ENCODE measurements at regions not wholly inside any gene's neighbourhood (a gene's known extent, or its start where the extent isn't known, plus 50 kb on each side); places are given as distances from the start of the nearest gene placed in this dataset.
"Not testable (repeated sequence)": the region's sequence is repeated elsewhere in the genome, so short reads cannot be mapped to it uniquely, and the experiment has no call there.

DNA sequence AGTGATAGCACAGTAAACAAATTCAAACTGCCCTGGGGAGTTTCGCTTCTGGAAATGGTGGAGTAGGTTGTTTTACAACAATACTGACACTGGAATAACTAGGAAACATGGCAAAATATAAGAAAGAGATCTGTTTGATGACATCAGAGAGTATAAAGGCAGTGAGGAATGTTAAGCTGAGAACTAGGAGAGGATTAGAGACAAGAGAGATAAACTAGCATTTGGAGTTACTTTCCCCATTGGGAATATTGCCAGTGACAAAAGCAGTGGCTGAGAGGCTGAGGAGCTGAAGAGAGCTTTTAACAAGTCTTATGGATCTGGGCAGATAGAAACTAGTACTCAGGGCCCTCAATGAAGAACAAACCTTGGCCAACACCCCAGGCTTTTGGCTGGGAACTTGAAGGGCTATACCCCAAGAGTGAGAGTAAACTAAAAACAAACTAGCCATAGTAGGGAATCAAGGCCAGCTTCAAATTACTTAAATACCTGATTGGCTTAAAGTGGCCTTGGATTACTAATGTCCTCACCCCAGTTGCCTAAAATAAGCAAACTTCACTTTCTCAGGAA, 280.4 kb downstream of the KLF13 start:
- DNase-seq: no peak

GRCh38 chr15:31607656-31608055, 281.0 kb downstream of the KLF13 start:
- no peak for DNase-seq

DNA sequence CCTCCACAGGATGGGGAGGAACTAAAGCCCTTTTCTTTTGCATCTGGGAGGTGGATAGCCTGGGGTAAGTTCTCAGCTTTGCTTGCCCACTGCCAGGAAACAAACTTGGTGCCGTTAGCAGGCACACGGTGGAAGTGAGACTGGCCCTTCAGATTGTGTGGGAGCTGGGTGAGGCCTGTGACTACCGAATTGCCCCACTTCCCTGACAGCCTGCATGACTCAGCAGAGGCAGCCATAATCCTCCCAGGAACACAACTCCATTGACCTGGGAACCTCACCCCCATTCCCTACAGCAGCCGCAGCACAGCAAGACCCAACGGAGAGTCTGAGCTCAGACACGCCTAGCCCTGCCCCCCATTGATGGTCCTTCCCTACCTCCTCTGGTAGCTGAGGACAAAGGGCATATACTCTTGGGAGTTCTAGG, 282.6 kb downstream of the KLF13 start:
- DNase-seq: no peak

- DNase-seq: no peak
Observed at GRCh38 chr15:31609906-31610305, 283.3 kb downstream of the KLF13 start.

- no peak for DNase-seq
Observed at GRCh38 chr15:31615643-31616415, 289.2 kb downstream of the KLF13 start.

GRCh38 chr15:31623297-31623696, 296.7 kb downstream of the KLF13 start:
- not testable (repeated sequence) for DNase-seq

DNA sequence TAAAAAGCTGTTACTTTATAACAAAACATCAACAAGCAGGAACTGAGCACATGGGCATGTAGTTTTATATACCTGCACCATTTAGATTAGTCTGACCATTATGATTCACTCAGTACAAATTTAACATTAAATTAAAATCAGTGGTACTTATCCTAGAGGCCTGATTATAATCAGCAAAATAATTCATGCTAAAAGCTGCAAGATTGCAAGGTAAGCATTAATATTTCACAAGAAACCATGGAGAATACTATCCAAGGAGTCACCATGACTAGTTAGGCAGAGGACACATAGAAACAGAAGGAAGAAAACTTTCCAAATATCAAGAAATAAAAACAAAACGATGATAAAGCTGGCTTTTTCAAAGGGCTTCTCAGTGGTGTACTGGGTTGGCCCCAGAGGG, 297.5 kb downstream of the KLF13 start:
- DNase-seq: not testable (repeated sequence)

GRCh38 chr15:31635715-31636114, 309.1 kb downstream of the KLF13 start:
- DNase-seq: peak; percentile 80

DNA sequence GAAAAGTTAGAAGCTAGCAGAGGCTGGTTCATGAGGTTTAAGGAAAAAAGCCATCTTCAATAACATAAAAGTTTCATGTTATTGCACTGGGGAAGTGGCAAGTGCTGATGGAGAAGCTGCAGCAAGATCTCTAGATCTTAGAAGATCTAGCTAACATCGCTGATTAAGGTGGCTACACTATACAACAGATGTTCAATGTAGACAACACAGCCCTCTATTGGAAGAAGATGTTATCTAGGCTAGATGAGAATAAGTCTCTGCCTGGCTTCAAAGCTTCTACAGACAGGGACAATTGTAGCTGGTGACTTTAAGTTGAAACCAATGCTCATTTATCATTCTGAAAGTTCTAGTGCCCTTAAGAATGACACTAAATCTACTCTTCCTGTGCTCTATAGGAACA, 310.3 kb downstream of the KLF13 start:
- DNase-seq: not testable (repeated sequence)

- not testable (repeated sequence) for DNase-seq
Observed at GRCh38 chr15:31643955-31644354, 317.3 kb downstream of the KLF13 start.

GRCh38 chr15:31644761-31645160, 318.1 kb downstream of the KLF13 start:
- DNase-seq: not testable (repeated sequence)

DNA sequence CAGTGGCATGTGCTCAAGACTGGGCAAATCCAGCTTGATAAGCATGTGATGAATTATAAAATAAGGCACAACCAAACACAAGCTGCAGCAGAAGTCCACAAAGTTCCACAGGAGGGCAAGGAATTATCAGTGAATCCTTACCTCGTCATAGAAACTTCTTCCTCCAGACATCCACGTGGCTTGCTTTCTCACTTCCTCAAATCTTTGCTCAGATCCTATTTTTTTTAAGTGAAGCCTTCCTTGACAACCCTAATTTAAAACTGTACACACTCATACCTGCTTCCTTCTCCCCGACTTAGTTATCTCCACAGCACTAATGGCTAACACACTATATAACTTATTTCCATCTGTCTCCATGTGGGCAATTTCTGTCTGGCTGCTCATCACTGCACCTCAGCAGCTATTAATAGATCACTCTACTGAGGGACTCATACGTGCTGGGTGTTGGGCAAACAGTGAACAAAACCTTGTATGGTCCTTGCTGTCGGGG, 320.7 kb downstream of the KLF13 start:
- DNase-seq: not testable (repeated sequence)

- DNase-seq: not testable (repeated sequence)
Observed at GRCh38 chr15:31649634-31650033, 323.0 kb downstream of the KLF13 start.

DNA sequence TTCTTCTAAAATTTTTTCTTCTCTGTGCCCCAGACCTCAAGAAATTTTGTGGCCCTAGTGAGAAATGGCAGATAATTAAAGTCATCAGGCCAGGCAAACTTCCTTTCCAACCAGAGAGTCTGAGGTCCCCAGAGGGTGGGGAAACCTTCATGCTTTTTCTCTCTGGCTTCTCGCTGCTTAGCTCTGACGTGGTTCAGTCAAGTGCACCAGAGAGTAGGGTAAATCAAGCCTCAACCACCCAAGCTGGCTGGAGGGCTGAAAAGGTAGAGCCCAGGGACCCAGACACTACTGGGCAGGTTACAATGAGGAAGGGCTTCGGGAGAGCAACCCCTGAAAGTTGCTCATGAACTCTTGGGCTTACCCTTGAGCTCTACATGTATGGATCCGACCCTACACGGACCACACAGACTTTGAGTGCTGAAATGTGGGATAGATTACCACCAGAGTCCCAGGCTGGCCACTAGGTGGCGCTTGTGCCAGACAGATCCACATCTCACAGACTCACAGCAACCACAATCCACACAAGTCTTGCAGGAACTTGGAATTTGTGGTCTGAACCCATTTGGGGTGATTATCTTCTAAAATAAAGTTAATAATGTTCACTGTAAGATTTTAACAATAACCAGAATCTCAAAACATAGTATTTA, 323.5 kb downstream of the KLF13 start:
- not testable (repeated sequence) for DNase-seq

- not testable (repeated sequence) for DNase-seq
Observed at GRCh38 chr15:31656915-31657314, 330.3 kb downstream of the KLF13 start.

DNA sequence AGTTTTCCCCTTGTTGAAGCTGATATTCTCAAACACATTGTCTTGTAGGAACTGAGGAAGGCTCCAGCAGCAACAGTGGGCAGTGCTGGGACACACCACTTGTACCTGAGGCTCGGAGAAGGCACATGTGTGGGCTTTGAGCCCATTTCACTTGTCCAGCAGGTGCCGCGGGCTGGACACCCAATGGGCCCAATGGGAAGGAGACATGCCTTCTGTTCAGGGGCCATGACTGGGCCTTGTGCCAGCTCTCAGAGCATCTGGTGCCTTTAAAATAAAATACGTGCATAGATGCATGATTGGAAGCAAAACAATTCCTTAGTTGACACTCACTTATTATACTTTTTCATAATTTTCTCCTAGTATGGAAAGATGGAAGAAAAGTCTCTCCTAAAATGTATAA, 334.2 kb downstream of the KLF13 start:
- no peak for DNase-seq

- DNase-seq: not testable (repeated sequence)
Observed at GRCh38 chr15:31665732-31666131, 339.1 kb downstream of the KLF13 start.

DNA sequence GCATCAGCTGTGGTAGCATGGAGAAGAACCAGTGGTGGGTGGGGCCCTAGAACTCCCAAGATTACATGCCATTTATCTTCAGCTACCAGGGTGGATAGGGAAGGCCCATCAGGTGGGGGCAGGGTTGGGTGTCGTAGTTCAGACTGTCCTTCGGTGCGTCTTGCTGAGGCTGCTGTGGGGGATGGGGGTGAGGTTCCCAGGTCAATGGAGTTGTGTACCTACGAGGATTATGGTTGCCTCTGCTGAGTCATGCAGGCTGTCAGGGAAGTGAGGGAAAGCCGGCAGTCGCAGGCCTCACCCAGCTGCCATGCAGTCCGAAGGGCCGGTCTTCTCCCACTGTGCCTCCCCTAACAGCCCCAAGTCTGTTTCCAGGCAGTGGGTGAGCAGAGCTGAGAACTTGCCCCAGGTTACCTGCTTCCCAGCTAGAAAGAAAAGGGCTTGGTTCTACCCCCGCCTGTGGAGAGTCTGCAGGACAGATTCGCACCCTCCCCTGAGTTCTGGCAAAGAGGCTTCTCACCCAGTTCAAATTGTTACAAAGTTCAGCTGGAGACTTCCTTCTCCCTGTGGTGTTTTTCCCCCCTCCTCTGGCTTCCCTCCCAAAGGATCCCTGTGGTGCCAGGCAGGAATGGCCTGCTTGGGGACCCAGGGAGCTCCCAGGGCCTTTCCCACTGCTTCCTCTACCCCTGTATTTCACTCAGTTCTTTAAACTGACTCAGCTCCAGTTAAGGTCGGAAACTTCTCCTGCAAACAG, 342.7 kb downstream of the KLF13 start:
- not testable (repeated sequence) for DNase-seq

DNA sequence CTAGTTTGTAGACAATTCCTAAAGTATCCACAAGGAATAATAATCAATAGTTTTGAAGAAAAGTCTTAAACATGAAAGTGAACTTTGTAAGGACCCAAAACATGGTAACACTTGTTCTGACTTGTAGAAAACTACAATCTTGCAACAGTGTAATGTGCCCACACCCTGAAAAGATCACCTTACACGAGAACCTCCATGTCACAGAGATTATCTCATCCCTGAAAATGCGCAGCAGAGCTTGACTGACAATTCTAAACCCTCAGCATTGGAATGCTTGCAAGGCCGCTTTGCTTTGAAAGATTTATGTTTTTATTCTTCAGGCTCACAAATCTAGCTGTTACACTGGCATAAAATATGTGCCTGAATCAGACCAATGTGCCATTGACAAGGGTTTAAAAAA, 346.6 kb downstream of the KLF13 start:
- DNase-seq: not testable (repeated sequence)

DNA sequence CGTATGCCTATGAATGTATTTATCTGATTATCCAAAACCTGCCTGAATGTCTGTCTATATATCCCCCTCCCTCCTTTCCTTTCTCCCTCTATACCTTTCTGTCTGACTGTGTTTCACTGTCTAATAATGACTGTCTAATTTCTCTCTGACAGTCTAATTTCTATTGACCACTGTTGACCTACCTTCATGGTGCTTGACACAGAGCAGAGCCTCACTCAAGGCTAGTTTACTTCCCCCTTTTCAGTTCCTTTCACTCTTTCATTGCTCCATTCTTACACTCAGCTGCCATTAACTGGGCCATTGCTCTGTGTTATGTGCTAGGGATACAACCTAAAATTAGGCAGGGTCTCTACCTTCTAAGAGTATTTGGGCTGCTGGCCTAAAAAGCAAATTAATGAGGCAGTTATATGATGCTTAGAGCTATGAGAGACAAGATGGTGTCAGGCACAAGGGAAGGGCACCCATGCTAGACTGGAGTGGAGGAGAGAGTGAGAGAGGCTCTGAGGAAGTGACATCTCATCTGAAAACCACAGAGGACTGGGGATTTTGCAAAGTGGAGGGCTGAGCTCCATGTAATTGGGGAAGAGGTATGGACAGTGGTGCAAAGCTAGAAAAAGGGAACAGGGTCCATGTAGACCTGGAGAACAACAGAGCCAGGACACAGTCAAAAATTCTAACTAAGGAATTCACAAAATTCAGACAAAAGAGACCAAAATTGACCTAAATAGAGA, 348.6 kb upstream of the CHRNA7 start:
- DNase-seq: not testable (repeated sequence)

GRCh38 chr15:31687088-31687487, 343.2 kb upstream of the CHRNA7 start:
- DNase-seq: not testable (repeated sequence)

- DNase-seq: not testable (repeated sequence)
Observed at GRCh38 chr15:31696509-31696908, 333.8 kb upstream of the CHRNA7 start.

Measured in COR-L47 (cell line).